ENCODE measurements at regions not wholly inside any gene's neighbourhood (a gene's known extent, or its start where the extent isn't known, plus 50 kb on each side); places are given as distances from the start of the nearest gene placed in this dataset.

DNA sequence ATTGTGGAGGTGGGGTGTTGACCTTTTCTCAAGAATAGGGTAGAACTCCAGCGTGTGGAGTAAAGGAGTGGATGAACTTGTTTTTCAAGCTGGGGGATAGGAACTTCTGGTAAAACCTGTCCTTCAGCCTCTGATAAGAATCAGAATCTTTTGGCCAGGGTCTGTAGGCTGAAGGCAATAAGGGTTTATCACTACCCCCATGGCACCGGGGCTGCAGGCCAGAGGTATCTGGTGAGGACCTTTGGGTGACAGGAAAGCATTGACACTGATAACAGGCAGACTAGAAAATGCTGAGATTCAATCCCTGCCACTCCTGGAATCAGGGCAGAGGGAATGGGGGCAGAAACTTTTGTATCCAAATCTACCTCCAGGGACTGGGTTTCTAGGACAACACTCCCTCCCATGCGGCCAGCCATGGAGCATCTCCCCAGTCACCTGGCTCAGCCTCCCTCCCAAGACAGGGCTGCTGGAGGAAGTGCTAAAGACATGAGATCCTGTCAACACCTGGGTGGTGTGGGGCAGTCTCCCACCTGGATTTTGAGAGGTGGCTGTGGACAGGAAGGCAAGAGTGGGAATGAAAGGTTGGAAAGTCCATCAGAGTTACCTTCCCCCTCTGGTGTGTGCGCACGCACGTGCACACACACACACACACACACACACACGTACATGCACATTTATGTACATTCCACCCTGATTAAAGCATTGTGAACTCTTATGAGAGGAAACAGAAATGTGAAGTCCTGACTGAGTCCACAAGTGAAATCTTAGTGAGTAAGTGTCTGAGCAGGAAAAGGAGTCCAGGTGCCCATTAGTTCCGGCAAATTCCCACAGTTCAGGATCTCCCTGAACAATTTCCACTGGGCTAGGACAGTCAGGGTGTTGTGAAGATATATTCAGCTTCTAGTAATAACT is 53.1 kb upstream of the MARCHF10 start:
- no peak for TF ChIP-seq EZH2 (IDR thresholded peaks at IDR 0.05; ENCODE audit: borderline replicate concordance, insufficient read depth, low read depth, low read length, poor library complexity, severe bottlenecking)
- TF ChIP-seq, protein P1, sequence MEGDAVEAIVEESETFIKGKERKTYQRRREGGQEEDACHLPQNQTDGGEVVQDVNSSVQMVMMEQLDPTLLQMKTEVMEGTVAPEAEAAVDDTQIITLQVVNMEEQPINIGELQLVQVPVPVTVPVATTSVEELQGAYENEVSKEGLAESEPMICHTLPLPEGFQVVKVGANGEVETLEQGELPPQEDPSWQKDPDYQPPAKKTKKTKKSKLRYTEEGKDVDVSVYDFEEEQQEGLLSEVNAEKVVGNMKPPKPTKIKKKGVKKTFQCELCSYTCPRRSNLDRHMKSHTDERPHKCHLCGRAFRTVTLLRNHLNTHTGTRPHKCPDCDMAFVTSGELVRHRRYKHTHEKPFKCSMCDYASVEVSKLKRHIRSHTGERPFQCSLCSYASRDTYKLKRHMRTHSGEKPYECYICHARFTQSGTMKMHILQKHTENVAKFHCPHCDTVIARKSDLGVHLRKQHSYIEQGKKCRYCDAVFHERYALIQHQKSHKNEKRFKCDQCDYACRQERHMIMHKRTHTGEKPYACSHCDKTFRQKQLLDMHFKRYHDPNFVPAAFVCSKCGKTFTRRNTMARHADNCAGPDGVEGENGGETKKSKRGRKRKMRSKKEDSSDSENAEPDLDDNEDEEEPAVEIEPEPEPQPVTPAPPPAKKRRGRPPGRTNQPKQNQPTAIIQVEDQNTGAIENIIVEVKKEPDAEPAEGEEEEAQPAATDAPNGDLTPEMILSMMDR (IDR thresholded peaks at IDR 0.05), result no peak
- Histone ChIP-seq H3K79me2 (ENCODE audit: control insufficient read depth, insufficient read depth, low read length) (no peaks in the 10 kb centered on the region), H3K27ac (ENCODE audit: low read length in 2 of 2) (no peak overlapping the region), H3K9ac (ENCODE audit: low read length) (no peak overlapping the region), H3K36me3 (replicated peaks in 1 of 2; ENCODE audit: control extremely low read depth in 1 of 2, control insufficient read depth in 1 of 2, extremely low read depth in 1 of 2, insufficient read depth in 2 of 2, low read length in 1 of 2) (no peaks in the 10 kb centered on the region), H3K4me3 (ENCODE audit: control extremely low read depth in 1 of 5, extremely low read depth in 1 of 5, insufficient read depth in 1 of 5, low read depth in 2 of 5, low read length in 4 of 5) (no peak overlapping the region), H3K27me3 (replicated peaks in 1 of 4; ENCODE audit: control extremely low read depth in 1 of 4, control insufficient read depth in 3 of 4, insufficient read depth in 4 of 4, low read length in 3 of 4) (peaks cover 0 to 5% (median 1%) of the 10 kb centered on the region in 4 experiments), H3K4me1 (ENCODE audit: control insufficient read depth in 2 of 2, insufficient read depth in 2 of 2, low read length in 2 of 2) (no peaks in the 10 kb centered on the region), H3K9me3 (ENCODE audit: control extremely low read depth in 1 of 3, control insufficient read depth in 2 of 3, insufficient read depth in 1 of 3, low read length in 2 of 3) (no peaks in the 10 kb centered on the region), H4K20me1 (ENCODE audit: control insufficient read depth, insufficient read depth, low read length, poor library complexity, severe bottlenecking) (no peaks in the 10 kb centered on the region), H3K4me2 (replicated peaks; ENCODE audit: low read depth, low read length, poor library complexity, severe bottlenecking) (no peak overlapping the region), H2AFZ (ENCODE audit: insufficient read depth, low read depth, low read length, poor library complexity, severe bottlenecking) (no peak overlapping the region)
- Mint-ChIP-seq H3K4me3 (no peak overlapping the region), H3K27me3 (peaks cover 34% of the 10 kb centered on the region), H3K27ac (no peak overlapping the region), H3K4me1 (no peaks in the 10 kb centered on the region), H3K9me3 (ENCODE audit: insufficient read depth) (no peaks in the 10 kb centered on the region)
- POLR2A ChIA-PET, result no interaction called here
- CTCF ChIA-PET, result no interaction called here
- DNase-seq (no peak), ATAC-seq (ENCODE audit: low read depth) (no peak)
- intact Hi-C loops (cut with micrococcal nuclease), result no loop called here
- WGBS (ENCODE audit: insufficient coverage), result 100% methylated on average over 1 of the region's 8 CpGs

DNA sequence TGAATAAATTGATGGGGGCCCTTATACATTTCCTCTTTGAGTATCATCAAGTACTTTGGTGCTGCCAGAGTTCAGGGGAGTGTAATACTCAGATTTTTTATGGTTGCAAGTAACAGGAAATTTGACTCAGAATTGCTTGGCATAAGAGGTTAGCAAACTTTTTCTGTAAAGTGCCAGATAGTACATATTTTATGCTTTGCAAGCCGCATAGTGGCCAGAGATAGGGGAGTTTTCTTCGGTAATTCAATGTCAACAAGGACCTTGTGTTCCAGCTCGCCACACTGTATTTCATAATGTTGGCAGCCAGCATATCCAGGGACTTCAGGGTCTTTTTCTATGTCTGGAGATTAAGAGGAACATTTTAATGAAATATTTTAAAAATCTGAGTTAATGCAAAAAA is 51.0 kb upstream of the MARCHF10 start:
- no peak overlapping the region for H2AFZ ChIP-seq (ENCODE audit: insufficient read depth, low read depth, low read length, poor library complexity, severe bottlenecking)
- H3K4me3 ChIP-seq (ENCODE audit: control extremely low read depth in 1 of 5, extremely low read depth in 1 of 5, insufficient read depth in 1 of 5, low read depth in 2 of 5, low read length in 4 of 5), result no peak overlapping the region
- ATAC-seq (ENCODE audit: low read depth) (no peak), DNase-seq (no peak)
- H3K27me3 Mint-ChIP-seq, result peaks cover 33% of the 10 kb centered on the region
- TF ChIP-seq EZH2 (IDR thresholded peaks at IDR 0.05; ENCODE audit: borderline replicate concordance, insufficient read depth, low read depth, low read length, poor library complexity, severe bottlenecking), result no peak
- TF ChIP-seq, protein P1 (IDR thresholded peaks at IDR 0.05), result no peak
- no peaks in the 10 kb centered on the region for H3K4me1 ChIP-seq (ENCODE audit: control insufficient read depth in 2 of 2, insufficient read depth in 2 of 2, low read length in 2 of 2)
- H3K27ac Mint-ChIP-seq, result no peak overlapping the region
- ChIA-PET POLR2A (no interaction called here), CTCF (no interaction called here)
- H3K27ac ChIP-seq (ENCODE audit: low read length in 2 of 2), result no peak overlapping the region
- no peaks in the 10 kb centered on the region for H3K36me3 ChIP-seq (replicated peaks in 1 of 2; ENCODE audit: control extremely low read depth in 1 of 2, control insufficient read depth in 1 of 2, extremely low read depth in 1 of 2, insufficient read depth in 2 of 2, low read length in 1 of 2)
- 91% methylated on average over 3 of the region's 3 CpGs for WGBS (ENCODE audit: insufficient coverage)
- intact Hi-C loops (cut with micrococcal nuclease), result no loop called here
- no peak overlapping the region for H3K4me3 Mint-ChIP-seq
- H3K9ac ChIP-seq (ENCODE audit: low read length), result no peak overlapping the region
- H3K9me3 ChIP-seq (ENCODE audit: control extremely low read depth in 1 of 3, control insufficient read depth in 2 of 3, insufficient read depth in 1 of 3, low read length in 2 of 3), result no peaks in the 10 kb centered on the region
- H4K20me1 ChIP-seq (ENCODE audit: control insufficient read depth, insufficient read depth, low read length, poor library complexity, severe bottlenecking), result no peaks in the 10 kb centered on the region
- H3K4me2 ChIP-seq (replicated peaks; ENCODE audit: low read depth, low read length, poor library complexity, severe bottlenecking), result no peak overlapping the region
- H3K79me2 ChIP-seq (ENCODE audit: control insufficient read depth, insufficient read depth, low read length), result no peaks in the 10 kb centered on the region
- H3K4me1 Mint-ChIP-seq, result no peaks in the 10 kb centered on the region
- H3K9me3 Mint-ChIP-seq (ENCODE audit: insufficient read depth), result no peaks in the 10 kb centered on the region
- peaks cover 0 to 3% (median 1%) of the 10 kb centered on the region in 4 experiments for H3K27me3 ChIP-seq (replicated peaks in 1 of 4; ENCODE audit: control extremely low read depth in 1 of 4, control insufficient read depth in 3 of 4, insufficient read depth in 4 of 4, low read length in 3 of 4)
